ENCODE measurements at regions not wholly inside any gene's neighbourhood (a gene's known extent, or its start where the extent isn't known, plus 50 kb on each side); places are given as distances from the start of the nearest gene placed in this dataset.

DNA sequence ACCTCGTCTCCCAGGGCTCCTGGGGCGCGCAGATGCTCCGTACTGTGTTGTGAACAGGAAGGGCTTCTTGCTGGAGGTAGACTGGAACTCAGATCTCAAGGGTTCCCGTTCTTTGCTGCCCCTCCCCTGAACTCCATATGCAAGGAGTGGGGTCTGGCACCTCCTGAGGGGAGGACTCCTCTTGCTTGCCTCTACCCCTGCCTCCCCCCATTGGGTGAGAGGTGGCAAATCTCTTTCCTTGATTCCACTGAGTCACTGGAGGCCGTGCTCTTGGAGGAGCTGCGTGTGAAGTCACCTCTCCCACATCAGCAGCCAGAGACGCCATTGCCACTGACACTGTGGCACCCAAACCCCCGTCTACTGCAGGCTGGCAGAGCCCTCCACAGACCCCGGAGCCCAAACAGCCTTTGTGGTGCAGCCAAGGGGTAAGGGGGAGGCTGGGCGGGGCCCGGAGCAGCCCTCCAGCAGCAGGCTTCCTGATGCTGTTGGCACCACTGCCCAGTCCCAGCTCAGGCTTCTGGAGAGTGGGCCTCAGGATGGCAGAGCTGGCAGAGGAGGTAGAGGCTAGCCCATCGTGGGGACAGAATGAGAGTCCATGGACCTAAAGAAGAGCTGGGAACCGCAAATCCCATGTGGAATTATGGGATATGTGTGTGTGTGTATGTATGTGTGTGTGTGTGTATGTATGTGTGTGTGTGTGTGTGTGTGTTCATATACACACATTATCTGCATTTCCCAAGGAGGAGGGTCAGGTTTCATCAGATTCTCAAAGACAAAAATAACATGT, 104.9 kb upstream of the RUNX3 start:
- TF ChIP-seq POLR2AphosphoS5 (IDR thresholded peaks at IDR 0.05): no peak
- TF ChIP-seq, protein P1, sequence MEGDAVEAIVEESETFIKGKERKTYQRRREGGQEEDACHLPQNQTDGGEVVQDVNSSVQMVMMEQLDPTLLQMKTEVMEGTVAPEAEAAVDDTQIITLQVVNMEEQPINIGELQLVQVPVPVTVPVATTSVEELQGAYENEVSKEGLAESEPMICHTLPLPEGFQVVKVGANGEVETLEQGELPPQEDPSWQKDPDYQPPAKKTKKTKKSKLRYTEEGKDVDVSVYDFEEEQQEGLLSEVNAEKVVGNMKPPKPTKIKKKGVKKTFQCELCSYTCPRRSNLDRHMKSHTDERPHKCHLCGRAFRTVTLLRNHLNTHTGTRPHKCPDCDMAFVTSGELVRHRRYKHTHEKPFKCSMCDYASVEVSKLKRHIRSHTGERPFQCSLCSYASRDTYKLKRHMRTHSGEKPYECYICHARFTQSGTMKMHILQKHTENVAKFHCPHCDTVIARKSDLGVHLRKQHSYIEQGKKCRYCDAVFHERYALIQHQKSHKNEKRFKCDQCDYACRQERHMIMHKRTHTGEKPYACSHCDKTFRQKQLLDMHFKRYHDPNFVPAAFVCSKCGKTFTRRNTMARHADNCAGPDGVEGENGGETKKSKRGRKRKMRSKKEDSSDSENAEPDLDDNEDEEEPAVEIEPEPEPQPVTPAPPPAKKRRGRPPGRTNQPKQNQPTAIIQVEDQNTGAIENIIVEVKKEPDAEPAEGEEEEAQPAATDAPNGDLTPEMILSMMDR (IDR thresholded peaks at IDR 0.05): no peak
- TF ChIP-seq POLR2A (IDR thresholded peaks at IDR 0.05; ENCODE audit: low read depth): no peak
